Activated CD8-positive, alpha-beta memory T cell treated with anti-CD3 and anti-CD28 coated beads, Interleukin-2, amount 50 U/mL, for 1 hour (primary cell): ENCODE measurements at regions not wholly inside any gene's neighbourhood (a gene's known extent, or its start where the extent isn't known, plus 50 kb on each side); places are given as distances from the start of the nearest gene placed in this dataset.

Source experiments
- DNase-seq: peaks from one replicate; pipeline ENCODE4 v3.0.0-alpha.2; 2020; ENCODE audit errors: extremely low read depth

- no peak for DNase-seq
Measured at GRCh38 chr2:100660851-100661584, 98.2 kb downstream of the PDCL3 start.

- DNase-seq = no peak
Measured at GRCh38 chr2:100662866-100663265, 100.1 kb downstream of the PDCL3 start.

GRCh38 chr2:100664021-100664755, 101.4 kb downstream of the PDCL3 start:
- DNase-seq = no peak

- no peak for DNase-seq
Measured at GRCh38 chr2:100664756-100665101, 101.9 kb downstream of the PDCL3 start.

GRCh38 chr2:100666996-100667395, 104.2 kb downstream of the PDCL3 start:
- no peak for DNase-seq

GRCh38 chr2:100667801-100668200, 105.0 kb downstream of the PDCL3 start:
- DNase-seq = no peak

GRCh38 chr2:100670232-100670631, 107.4 kb downstream of the PDCL3 start:
- DNase-seq = no peak

GRCh38 chr2:100673115-100673514, 110.3 kb downstream of the PDCL3 start:
- DNase-seq = no peak

GRCh38 chr2:100673691-100674485, 111.1 kb downstream of the PDCL3 start:
- DNase-seq = no peak

- no peak for DNase-seq
Measured at GRCh38 chr2:100674666-100675065, 111.9 kb downstream of the PDCL3 start.

GRCh38 chr2:100675373-100675772, 112.6 kb downstream of the PDCL3 start:
- no peak for DNase-seq

- DNase-seq = no peak
Measured at GRCh38 chr2:100675855-100676254, 113.1 kb downstream of the PDCL3 start.

- DNase-seq = no peak
Measured at GRCh38 chr2:100676346-100676745, 113.6 kb downstream of the PDCL3 start.

- no peak for DNase-seq
Measured at GRCh38 chr2:100677611-100678185, 114.9 kb downstream of the PDCL3 start.

GRCh38 chr2:100679211-100679610, 116.4 kb downstream of the PDCL3 start:
- DNase-seq = no peak

GRCh38 chr2:100682536-100682935, 119.7 kb downstream of the PDCL3 start:
- DNase-seq = no peak

GRCh38 chr2:100683231-100683630, 120.4 kb downstream of the PDCL3 start:
- DNase-seq = no peak

GRCh38 chr2:100691846-100692245, 128.1 kb upstream of the NPAS2 start:
- DNase-seq = no peak

GRCh38 chr2:100692381-100692780, 127.6 kb upstream of the NPAS2 start:
- DNase-seq = no peak

- no peak for DNase-seq
Measured at GRCh38 chr2:100692906-100693305, 127.0 kb upstream of the NPAS2 start.

- DNase-seq = no peak
Measured at GRCh38 chr2:100699131-100699530, 120.8 kb upstream of the NPAS2 start.

GRCh38 chr2:100702438-100703109, 117.4 kb upstream of the NPAS2 start:
- DNase-seq = no peak
